K562 (cell line): ENCODE measurements at regions not wholly inside any gene's neighbourhood (a gene's known extent, or its start where the extent isn't known, plus 50 kb on each side); places are given as distances from the start of the nearest gene placed in this dataset.

Experiments used
- CTCFL ChIP-seq: IDR thresholded peaks from 2 replicates; pipeline ENCODE4 v1.6.1; 2011; ENCODE audit warnings: borderline replicate concordance, low read depth, mild to moderate bottlenecking, moderate library complexity, low read length; ENCODE audit not compliant: insufficient read depth, poor library complexity, severe bottlenecking
- HSF4 ChIP-seq: fragments of 250-450 bp; sonication (Bioruptor Pico); IDR thresholded peaks from 2 replicates; pipeline ENCODE4 v2.1.2; 2022; ENCODE audit warnings: mild to moderate bottlenecking, moderate library complexity, borderline replicate concordance
- MLX ChIP-seq, 2 experiments: fragments of 450-650 bp in 1 of 2; sonication (generic) in 1 of 2; formaldehyde crosslinking; conservative IDR thresholded peaks; 2 replicates each; pipeline versions ENCODE4 v1.4.0 to v1.8.1; 2020 to 2022; ENCODE audit warnings: mild to moderate bottlenecking in 1 of 2, missing genetic modification reagents in 1 of 2
- ZNF609 ChIP-seq: sonication (generic); formaldehyde crosslinking; IDR thresholded peaks from 2 replicates; pipeline ENCODE4 v1.8.1; 2023; ENCODE audit warnings: missing genetic modification reagents, mild to moderate bottlenecking, borderline replicate concordance

- TF ChIP-seq ZNF609 (no peak), HSF4 (CRISPR knock-in tag) (no peak), CTCFL (no peak), MLX (CRISPR knock-in tag; conservative IDR thresholded peaks at IDR 0.05) (no peak)
Observed at GRCh38 chr5:60183881-60184280, 290.4 kb upstream of the PDE4D start (continued).
